ENCODE measurements at regions not wholly inside any gene's neighbourhood (a gene's known extent, or its start where the extent isn't known, plus 50 kb on each side); places are given as distances from the start of the nearest gene placed in this dataset.
A peak's percentile ranks its signal among the peaks of the same experiment; 100 is the strongest.

GRCh38 chr17:77419095-77419494 lies 278.3 kb downstream of the SEC14L1 start:
- no peak for DNase-seq (ENCODE audit: low spot score)

- DNase-seq (ENCODE audit: low spot score) = no peak
Measured at GRCh38 chr17:77419547-77420094, 278.9 kb downstream of the SEC14L1 start.

- no peak for DNase-seq (ENCODE audit: low spot score)
Measured at GRCh38 chr17:77420095-77420803, 279.5 kb downstream of the SEC14L1 start.

- peak; percentile 44 for DNase-seq (ENCODE audit: low spot score)
Measured at GRCh38 chr17:77420804-77421629, 280.2 kb downstream of the SEC14L1 start.

GRCh38 chr17:77421630-77421972 lies 280.8 kb downstream of the SEC14L1 start:
- DNase-seq (ENCODE audit: low spot score) = no peak

- no peak for DNase-seq (ENCODE audit: low spot score)
Measured at GRCh38 chr17:77422104-77422747, 281.5 kb downstream of the SEC14L1 start.

- DNase-seq (ENCODE audit: low spot score) = no peak
Measured at GRCh38 chr17:77422748-77423113, 282.0 kb downstream of the SEC14L1 start.

- no peak for DNase-seq (ENCODE audit: low spot score)
Measured at GRCh38 chr17:77423589-77424451, 283.1 kb downstream of the SEC14L1 start.

GRCh38 chr17:77424585-77425344 lies 284.0 kb downstream of the SEC14L1 start:
- no peak for DNase-seq (ENCODE audit: low spot score)

GRCh38 chr17:77425348-77425747 lies 284.6 kb downstream of the SEC14L1 start:
- DNase-seq (ENCODE audit: low spot score) = no peak

GRCh38 chr17:77425791-77426641 lies 285.2 kb downstream of the SEC14L1 start:
- DNase-seq (ENCODE audit: low spot score) = peak; percentile 45

- DNase-seq (ENCODE audit: low spot score) = no peak
Measured at GRCh38 chr17:77426676-77427386, 286.1 kb downstream of the SEC14L1 start.

- DNase-seq (ENCODE audit: low spot score) = no peak
Measured at GRCh38 chr17:77427391-77427991, 286.7 kb downstream of the SEC14L1 start.

GRCh38 chr17:77428020-77428748 lies 287.4 kb downstream of the SEC14L1 start:
- no peak for DNase-seq (ENCODE audit: low spot score)

GRCh38 chr17:77428749-77429368 lies 288.1 kb downstream of the SEC14L1 start:
- no peak for DNase-seq (ENCODE audit: low spot score)

- no peak for DNase-seq (ENCODE audit: low spot score)
Measured at GRCh38 chr17:77429369-77429968, 288.7 kb downstream of the SEC14L1 start.

GRCh38 chr17:77429969-77430752 lies 289.4 kb downstream of the SEC14L1 start:
- peak; percentile 83 for DNase-seq (ENCODE audit: low spot score)
